ENCODE measurements at regions not wholly inside any gene's neighbourhood (a gene's known extent, or its start where the extent isn't known, plus 50 kb on each side); places are given as distances from the start of the nearest gene placed in this dataset.

GRCh38 chr7:26919906-26920493, 55.6 kb upstream of the SKAP2 start:
- no TSS peak for BruUV-seq (replicated peaks)
- Histone ChIP-seq H3K4me3 (no peak overlapping the region), H2AFZ (ENCODE audit: low read depth, low read length) (no peak overlapping the region), H3K36me3 (ENCODE audit: control insufficient read depth, insufficient read depth, low read length) (no peaks in the 10 kb centered on the region), H3K4me1 (replicated peaks in 1 of 2; ENCODE audit: control insufficient read depth in 2 of 2, insufficient read depth in 2 of 2, low read length in 2 of 2) (no peaks in the 10 kb centered on the region), H3K27me3 (ENCODE audit: control insufficient read depth in 2 of 2, insufficient read depth in 2 of 2, low read length in 2 of 2) (no peaks in the 10 kb centered on the region), H3K9me1 (ENCODE audit: control insufficient read depth, insufficient read depth, low read length) (no peaks in the 10 kb centered on the region), H3K9me3 (replicated peaks; ENCODE audit: control insufficient read depth, insufficient read depth, low read depth, low read length) (no peaks in the 10 kb centered on the region), H3K9ac (ENCODE audit: insufficient read depth in 1 of 2, low read depth in 2 of 2, low read length in 2 of 2) (no peak overlapping the region), H3K27ac (ENCODE audit: extremely low read depth, low read depth, low read length) (no peak overlapping the region), H4K20me1 (replicated peaks; ENCODE audit: control insufficient read depth, insufficient read depth, low read length) (no peaks in the 10 kb centered on the region), H3K4me2 (ENCODE audit: insufficient read depth, low read length) (no peak overlapping the region), H3K79me2 (ENCODE audit: control insufficient read depth, insufficient read depth, low read length) (no peaks in the 10 kb centered on the region)
- 0% methylated on average over 2 of the region's 2 CpGs for WGBS (ENCODE audit: insufficient coverage, low coverage, missing lambda C conversion rate)
- ATAC-seq (no peak), FAIRE-seq (no peak), DNase-seq (ENCODE audit: extremely low read depth in 1 of 4, low spot score in 3 of 4) (no peak)
- in situ Hi-C loops (cut with MboI), result no loop called here
- no peak for TF ChIP-seq CREM (IDR thresholded peaks at IDR 0.05; ENCODE audit: low read depth)
- no peak for TF ChIP-seq ATF4 (CRISPR knock-in tag; IDR thresholded peaks at IDR 0.05)
- no peak for TF ChIP-seq XRCC5 (IDR thresholded peaks at IDR 0.05; ENCODE audit: low read depth, low read length)
- no peak for TF ChIP-seq ZNF384 (IDR thresholded peaks at IDR 0.05; ENCODE audit: low read depth, low read length)
- no peak for TF ChIP-seq TSHZ1 (CRISPR knock-in tag; IDR thresholded peaks at IDR 0.05)
- TF ChIP-seq ZBTB5 (IDR thresholded peaks at IDR 0.05), result no peak
- TF ChIP-seq ZBTB7A (IDR thresholded peaks at IDR 0.05; ENCODE audit: borderline replicate concordance, control insufficient read depth, low read depth, low read length), result no peak
- ChIA-PET CTCF (ENCODE audit: low intra/inter-chr PET ratio) (no interaction called here), POLR2A (no interaction called here)
- intact Hi-C loops (cut with micrococcal nuclease), result no loop called here

Measured in K562 (cell line).